Suprapubic skin (tissue), 4 donors: ENCODE measurements at regions not wholly inside any gene's neighbourhood (a gene's known extent, or its start where the extent isn't known, plus 50 kb on each side); places are given as distances from the start of the nearest gene placed in this dataset.

Source experiments
- DNase-seq, 2 donors: peaks; one replicate each; pipeline ENCODE4 v3.0.0-alpha.2; 2019; ENCODE audit warnings: low spot score in 2 of 2
- H3K27ac ChIP-seq: fragments of 200-600 bp; sonication (generic); one replicate; pipeline ENCODE4 v1.5.1; 2019
- H3K27me3 ChIP-seq: fragments of 200-600 bp; sonication (generic); one replicate; pipeline ENCODE4 v1.5.1; 2019
- H3K36me3 ChIP-seq: fragments of 200-600 bp; sonication (generic); one replicate; pipeline ENCODE4 v1.5.1; 2019
- H3K4me1 ChIP-seq: fragments of 200-600 bp; sonication (generic); one replicate; pipeline ENCODE4 v1.5.1; 2019
- H3K4me3 ChIP-seq: fragments of 200-600 bp; sonication (generic); one replicate; pipeline ENCODE4 v1.5.1; 2019; ENCODE audit warnings: mild to moderate bottlenecking
- H3K9me3 ChIP-seq: fragments of 200-600 bp; sonication (generic); one replicate; pipeline ENCODE4 v1.5.1; 2019
- CTCF ChIP-seq, 2 donors: fragments of 200-600 bp in 1 of 2; fragments of 450-650 bp in 1 of 2; sonication (generic) in 1 of 2; IDR thresholded peaks; one replicate each; pipeline ENCODE4 v1.5.1; 2016 to 2019; ENCODE audit warnings: antibody characterized with exemption in 2 of 2, mild to moderate bottlenecking in 1 of 2, moderate library complexity in 1 of 2
- EP300 ChIP-seq: sonication (generic); formaldehyde crosslinking; IDR thresholded peaks from one replicate; pipeline ENCODE4 v1.6.1; 2017; ENCODE audit warnings: antibody characterized with exemption
- POLR2A ChIP-seq, 2 donors: fragments of 450-650 bp; IDR thresholded peaks; one replicate each; pipeline ENCODE4 v1.6.1; 2017; ENCODE audit warnings: antibody characterized with exemption in 2 of 2, mild to moderate bottlenecking in 2 of 2, moderate library complexity in 2 of 2
- POLR2AphosphoS5 ChIP-seq, 3 donors: sonication (generic); formaldehyde crosslinking; IDR thresholded peaks; one replicate each; pipeline ENCODE4 v1.6.1; 2017; ENCODE audit warnings: antibody characterized with exemption in 3 of 3
- WGBS: methylation state at CpG from one replicate; pipeline ENCODE4 v1.1.5; 2018; 5-methylcytosine and 5-hydroxymethylcytosine counted together

GRCh38 chr5:106737111-106737510 lies 933.6 kb downstream of the EFNA5 start:
- no peak for DNase-seq
- WGBS, result 41% methylated on average over 1 of the region's 1 CpG
- no peaks in the 10 kb centered on the region for H3K27me3 ChIP-seq
- TF ChIP-seq CTCF (IDR thresholded peaks at IDR 0.05) (no peak), POLR2A (IDR thresholded peaks at IDR 0.05) (no peak), EP300 (no peak), POLR2AphosphoS5 (IDR thresholded peaks at IDR 0.05) (no peak)
- no peaks in the 10 kb centered on the region for H3K36me3 ChIP-seq
- no peaks in the 10 kb centered on the region for H3K4me1 ChIP-seq
- no peak overlapping the region for H3K4me3 ChIP-seq
- no peak overlapping the region for H3K27ac ChIP-seq
- H3K9me3 ChIP-seq, result peaks cover 3% of the 10 kb centered on the region

DNA sequence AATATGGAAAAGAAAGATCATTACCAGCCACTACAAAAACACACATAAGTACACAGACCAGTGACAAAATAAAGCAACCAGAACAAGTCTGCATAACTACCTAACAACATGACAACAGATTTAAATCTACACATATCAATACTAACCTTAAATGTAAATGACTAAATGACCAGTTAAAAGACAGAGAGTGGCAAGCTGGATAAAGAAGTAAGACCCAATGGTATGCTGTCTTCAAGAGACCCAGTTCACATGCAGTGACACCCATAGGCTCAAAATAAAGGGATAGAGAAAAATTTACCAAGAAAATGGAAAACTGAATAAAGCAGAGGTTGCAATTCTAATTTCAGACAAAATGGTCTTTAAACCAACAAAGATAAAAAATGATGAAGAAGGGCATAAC lies 938.1 kb downstream of the EFNA5 start:
- no peak overlapping the region for H3K27ac ChIP-seq
- no peaks in the 10 kb centered on the region for H3K27me3 ChIP-seq
- peaks cover 3% of the 10 kb centered on the region for H3K9me3 ChIP-seq
- DNase-seq, result no peak
- no peaks in the 10 kb centered on the region for H3K4me1 ChIP-seq
- no peaks in the 10 kb centered on the region for H3K36me3 ChIP-seq
- TF ChIP-seq CTCF (IDR thresholded peaks at IDR 0.05) (no peak), POLR2A (IDR thresholded peaks at IDR 0.05) (no peak), EP300 (no peak), POLR2AphosphoS5 (IDR thresholded peaks at IDR 0.05) (no peak)
- H3K4me3 ChIP-seq, result no peak overlapping the region

- H3K9me3 ChIP-seq, result peaks cover 3% of the 10 kb centered on the region
- TF ChIP-seq EP300, result no peak
- TF ChIP-seq POLR2AphosphoS5 (IDR thresholded peaks at IDR 0.05), result no peak
- TF ChIP-seq CTCF (IDR thresholded peaks at IDR 0.05), result no peak
- no peak for TF ChIP-seq POLR2A (IDR thresholded peaks at IDR 0.05)
- no peak overlapping the region for H3K27ac ChIP-seq
- DNase-seq, result no peak
- 100% methylated on average over 1 of the region's 1 CpG for WGBS
- no peaks in the 10 kb centered on the region for H3K36me3 ChIP-seq
- no peaks in the 10 kb centered on the region for H3K27me3 ChIP-seq
- H3K4me3 ChIP-seq, result no peak overlapping the region
- no peaks in the 10 kb centered on the region for H3K4me1 ChIP-seq
Measured at GRCh38 chr5:106730912-106731311, 939.8 kb downstream of the EFNA5 start.

DNA sequence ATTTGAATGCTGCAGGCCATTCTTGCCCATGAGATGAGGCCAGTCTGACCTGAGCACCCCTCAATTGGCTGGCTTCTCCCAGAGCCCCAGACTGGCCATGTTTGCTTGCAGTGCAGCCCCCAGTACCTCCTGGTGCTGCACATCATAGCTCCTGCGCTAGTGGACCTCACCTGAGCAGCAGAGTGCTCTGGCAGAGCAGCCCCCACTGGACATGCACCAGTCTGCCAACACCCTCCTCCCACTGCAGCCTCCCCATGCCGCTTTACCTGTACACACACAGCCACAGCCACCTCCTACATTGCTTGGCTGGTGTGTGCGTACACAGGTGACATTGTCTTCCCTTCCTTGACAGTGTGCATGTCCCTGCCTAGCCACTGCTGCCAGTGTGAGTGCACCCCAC lies 940.2 kb downstream of the EFNA5 start:
- WGBS, result 67% methylated on average over 3 of the region's 3 CpGs
- H3K4me3 ChIP-seq, result no peak overlapping the region
- peaks cover 3% of the 10 kb centered on the region for H3K9me3 ChIP-seq
- no peak for DNase-seq
- no peaks in the 10 kb centered on the region for H3K4me1 ChIP-seq
- H3K27me3 ChIP-seq, result no peaks in the 10 kb centered on the region
- H3K36me3 ChIP-seq, result no peaks in the 10 kb centered on the region
- TF ChIP-seq CTCF (IDR thresholded peaks at IDR 0.05) (no peak), POLR2A (IDR thresholded peaks at IDR 0.05) (no peak)
- no peak overlapping the region for H3K27ac ChIP-seq

GRCh38 chr5:106728208-106728607 lies 942.5 kb downstream of the EFNA5 start:
- H3K9me3 ChIP-seq, result peaks cover 2% of the 10 kb centered on the region
- TF ChIP-seq POLR2AphosphoS5 (IDR thresholded peaks at IDR 0.05) (no peak), POLR2A (IDR thresholded peaks at IDR 0.05) (no peak), EP300 (no peak), CTCF (IDR thresholded peaks at IDR 0.05) (no peak)
- no peak for DNase-seq
- H3K4me1 ChIP-seq, result no peaks in the 10 kb centered on the region
- 87% methylated on average over 4 of the region's 4 CpGs for WGBS
- H3K27ac ChIP-seq, result no peak overlapping the region
- H3K36me3 ChIP-seq, result no peaks in the 10 kb centered on the region
- no peaks in the 10 kb centered on the region for H3K27me3 ChIP-seq
- no peak overlapping the region for H3K4me3 ChIP-seq
